ENCODE measurements at regions not wholly inside any gene's neighbourhood (a gene's known extent, or its start where the extent isn't known, plus 50 kb on each side); places are given as distances from the start of the nearest gene placed in this dataset.

DNA sequence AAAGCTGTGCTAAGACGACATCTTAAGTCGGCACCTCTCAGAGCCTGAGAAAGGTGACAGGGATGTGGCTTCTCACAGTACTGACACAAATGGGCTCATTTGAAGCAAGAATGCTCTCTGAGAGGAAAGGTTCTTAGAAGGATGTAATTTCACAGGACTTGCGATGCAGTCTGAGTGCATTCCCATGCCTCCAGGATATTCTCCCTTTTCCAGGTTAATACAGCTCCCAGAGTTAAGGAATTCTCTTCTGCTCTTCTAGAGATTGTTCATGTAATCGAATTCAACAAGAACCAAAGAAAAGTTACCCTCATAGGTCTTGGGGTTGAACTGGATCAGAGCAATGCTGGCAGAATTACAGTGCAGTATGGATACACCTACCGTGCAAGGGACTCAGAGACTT, 131.0 kb downstream of the GALR1 start:
- Histone ChIP-seq H3K27me3 (replicated peaks in 1 of 7) (peaks cover 0 to 36% (median 0%) of the 10 kb centered on the region in 7 donors), H3K9me3 (no peaks in the 10 kb centered on the region), H3K27ac (no peak overlapping the region), H3K4me3 (no peak overlapping the region), H3K4me1 (no peaks in the 10 kb centered on the region), H3K36me3 (no peaks in the 10 kb centered on the region)
- TF ChIP-seq, protein P1, sequence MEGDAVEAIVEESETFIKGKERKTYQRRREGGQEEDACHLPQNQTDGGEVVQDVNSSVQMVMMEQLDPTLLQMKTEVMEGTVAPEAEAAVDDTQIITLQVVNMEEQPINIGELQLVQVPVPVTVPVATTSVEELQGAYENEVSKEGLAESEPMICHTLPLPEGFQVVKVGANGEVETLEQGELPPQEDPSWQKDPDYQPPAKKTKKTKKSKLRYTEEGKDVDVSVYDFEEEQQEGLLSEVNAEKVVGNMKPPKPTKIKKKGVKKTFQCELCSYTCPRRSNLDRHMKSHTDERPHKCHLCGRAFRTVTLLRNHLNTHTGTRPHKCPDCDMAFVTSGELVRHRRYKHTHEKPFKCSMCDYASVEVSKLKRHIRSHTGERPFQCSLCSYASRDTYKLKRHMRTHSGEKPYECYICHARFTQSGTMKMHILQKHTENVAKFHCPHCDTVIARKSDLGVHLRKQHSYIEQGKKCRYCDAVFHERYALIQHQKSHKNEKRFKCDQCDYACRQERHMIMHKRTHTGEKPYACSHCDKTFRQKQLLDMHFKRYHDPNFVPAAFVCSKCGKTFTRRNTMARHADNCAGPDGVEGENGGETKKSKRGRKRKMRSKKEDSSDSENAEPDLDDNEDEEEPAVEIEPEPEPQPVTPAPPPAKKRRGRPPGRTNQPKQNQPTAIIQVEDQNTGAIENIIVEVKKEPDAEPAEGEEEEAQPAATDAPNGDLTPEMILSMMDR (IDR thresholded peaks at IDR 0.05 in 8 of 11, conservative IDR thresholded peaks at IDR 0.05 in 3 of 11), result no peak
- TF ChIP-seq POLR2A (IDR thresholded peaks at IDR 0.05) (no peak), POLR2AphosphoS5 (IDR thresholded peaks at IDR 0.05) (no peak)
- 74 to 86% (median 81%) methylated on average over 5 of the region's 5 CpGs for WGBS, 5 donors
- no peak for DNase-seq
- intact Hi-C loops (cut with DNase I; ENCODE audit: low total_unique reads), result no loop called here

DNA sequence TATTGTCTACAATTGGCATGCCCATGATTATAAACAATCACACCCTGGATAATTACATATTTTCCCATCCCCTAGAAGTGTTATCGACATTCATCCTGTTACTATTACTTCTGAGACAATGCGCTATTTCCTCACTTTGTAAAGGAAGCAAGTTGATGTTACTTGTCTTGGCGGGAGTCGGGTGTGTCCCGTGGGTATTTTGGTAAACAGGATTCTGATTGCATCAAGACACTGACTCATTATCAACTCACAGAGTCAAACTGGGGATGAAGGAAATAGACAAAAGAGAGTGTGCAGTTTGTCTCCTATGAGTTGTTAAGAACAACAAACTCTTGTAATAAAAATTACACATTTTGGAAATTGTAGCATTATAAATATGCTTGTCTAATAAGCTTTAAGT, 142.7 kb downstream of the GALR1 start:
- TF ChIP-seq POLR2AphosphoS5 (IDR thresholded peaks at IDR 0.05) (no peak), POLR2A (IDR thresholded peaks at IDR 0.05) (no peak)
- TF ChIP-seq, protein P1 (IDR thresholded peaks at IDR 0.05 in 8 of 11, conservative IDR thresholded peaks at IDR 0.05 in 3 of 11), result no peak
- no peaks in the 10 kb centered on the region for H3K36me3 ChIP-seq
- no peak overlapping the region for H3K4me3 ChIP-seq
- H3K9me3 ChIP-seq, result peaks cover 0 to 8% (median 0%) of the 10 kb centered on the region in 8 donors
- peaks cover 0 to 10% (median 0%) of the 10 kb centered on the region in 7 donors for H3K27me3 ChIP-seq (replicated peaks in 1 of 7)
- DNase-seq, result no peak
- WGBS, 5 donors, result 75 to 85% (median 79%) methylated on average over 5 of the region's 5 CpGs
- intact Hi-C loops (cut with DNase I; ENCODE audit: low total_unique reads), result no loop called here
- H3K4me1 ChIP-seq, result no peaks in the 10 kb centered on the region
- no peak overlapping the region for H3K27ac ChIP-seq

DNA sequence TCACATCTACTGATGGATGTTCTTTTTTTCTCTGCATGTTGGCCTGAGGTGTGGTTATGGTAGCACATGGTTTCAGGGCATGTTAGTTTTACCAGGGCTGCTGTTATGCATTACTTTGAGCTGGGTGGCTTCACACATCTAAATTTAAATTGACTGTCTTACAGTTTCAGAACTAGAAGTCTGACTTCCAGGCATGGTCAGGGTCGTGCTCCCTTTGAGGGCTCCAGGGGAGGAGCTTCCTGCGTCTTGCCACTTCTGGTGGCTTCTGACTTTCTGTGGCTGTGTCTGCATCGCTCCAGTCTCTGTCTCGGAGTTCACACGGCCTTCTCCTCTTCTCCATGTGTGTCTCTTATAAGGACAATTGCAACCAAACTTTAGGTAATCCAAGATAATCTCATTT, 143.9 kb downstream of the GALR1 start:
- DNase-seq, result no peak
- Histone ChIP-seq H3K4me1 (no peaks in the 10 kb centered on the region), H3K9me3 (peaks cover 0 to 8% (median 0%) of the 10 kb centered on the region in 8 donors), H3K36me3 (no peaks in the 10 kb centered on the region), H3K27me3 (replicated peaks in 1 of 7) (peaks cover 0 to 10% (median 0%) of the 10 kb centered on the region in 7 donors), H3K4me3 (no peak overlapping the region), H3K27ac (no peak overlapping the region)
- TF ChIP-seq POLR2A (IDR thresholded peaks at IDR 0.05), result no peak
- TF ChIP-seq, protein P1 (IDR thresholded peaks at IDR 0.05 in 8 of 11, conservative IDR thresholded peaks at IDR 0.05 in 3 of 11), result no peak
- no peak for TF ChIP-seq POLR2AphosphoS5 (IDR thresholded peaks at IDR 0.05)
- intact Hi-C loops (cut with DNase I; ENCODE audit: low total_unique reads), result no loop called here
- 68 to 77% (median 69%) methylated on average over 5 of the region's 5 CpGs for WGBS, 5 donors

DNA sequence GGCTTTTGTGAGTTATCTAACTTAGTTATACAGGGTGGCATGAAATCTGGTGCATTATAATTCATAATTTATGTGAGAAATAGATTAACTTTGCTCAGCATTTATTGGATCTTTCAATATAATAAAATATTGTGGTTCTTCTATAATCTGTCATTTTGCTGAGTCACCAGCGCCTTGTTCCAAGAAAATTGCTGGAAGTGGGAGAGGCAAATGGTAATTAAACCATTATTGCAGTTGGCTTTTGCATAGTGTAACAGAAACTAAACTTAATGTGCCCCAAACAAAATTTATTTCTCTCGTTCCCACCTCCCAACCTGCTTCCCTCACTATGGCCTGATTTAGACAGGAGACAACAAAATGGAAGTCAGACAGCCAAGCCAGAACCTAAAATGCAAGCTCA, 146.3 kb downstream of the GALR1 start:
- Histone ChIP-seq H3K4me1 (no peaks in the 10 kb centered on the region), H3K27me3 (replicated peaks in 1 of 7) (peaks cover 0 to 10% (median 0%) of the 10 kb centered on the region in 7 donors), H3K9me3 (peaks cover 0 to 8% (median 0%) of the 10 kb centered on the region in 8 donors), H3K4me3 (no peak overlapping the region), H3K36me3 (no peaks in the 10 kb centered on the region), H3K27ac (no peak overlapping the region)
- intact Hi-C loops (cut with DNase I; ENCODE audit: low total_unique reads), result no loop called here
- DNase-seq, result no peak
- no peak for TF ChIP-seq POLR2A (IDR thresholded peaks at IDR 0.05)
- TF ChIP-seq, protein P1 (IDR thresholded peaks at IDR 0.05 in 8 of 11, conservative IDR thresholded peaks at IDR 0.05 in 3 of 11), result no peak
- TF ChIP-seq POLR2AphosphoS5 (IDR thresholded peaks at IDR 0.05), result no peak
- WGBS, 5 donors, result 75 to 90% (median 78%) methylated on average over 2 of the region's 2 CpGs

Data from spleen (tissue), 11 donors.